ENCODE measurements at regions not wholly inside any gene's neighbourhood (a gene's known extent, or its start where the extent isn't known, plus 50 kb on each side); places are given as distances from the start of the nearest gene placed in this dataset.

DNA sequence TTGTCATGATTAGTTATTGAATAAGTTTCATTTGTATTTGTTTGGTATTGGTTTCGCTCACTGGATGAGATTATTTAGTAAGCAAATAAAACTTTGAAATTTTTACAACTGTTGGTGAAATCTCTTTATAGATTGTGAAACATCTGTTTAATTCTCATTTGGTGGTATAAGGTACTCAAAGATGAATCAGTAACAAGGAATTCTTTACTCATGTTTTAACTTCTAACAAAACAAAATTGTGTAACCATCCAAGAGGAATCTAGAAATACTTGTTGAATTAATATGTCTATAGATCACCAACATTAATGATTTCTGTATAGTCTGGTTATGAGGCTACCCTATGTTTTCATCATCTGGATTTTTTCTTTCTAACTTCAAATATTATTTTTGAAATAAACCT, 62.8 kb upstream of the USP25 start:
- no peaks in the 10 kb centered on the region for H3K36me3 ChIP-seq (ENCODE audit: insufficient read depth)
- no peak for DNase-seq (ENCODE audit: low spot score)
- ATAC-seq, result no peak
- Mint-ChIP-seq H3K36me3 (ENCODE audit: low read depth) (no peaks in the 10 kb centered on the region), H3K27ac (no peak overlapping the region), H3K27me3 (ENCODE audit: insufficient read depth, low read depth, poor library complexity) (no peaks in the 10 kb centered on the region), H3K4me1 (no peaks in the 10 kb centered on the region), H3K4me3 (no peak overlapping the region), H3K9me3 (no peaks in the 10 kb centered on the region)
- H3K4me1 ChIP-seq (ENCODE audit: insufficient read depth), result no peaks in the 10 kb centered on the region
- no peaks in the 10 kb centered on the region for H4K20me1 ChIP-seq (replicated peaks; ENCODE audit: insufficient read depth)
- H3K4me2 ChIP-seq, result no peak overlapping the region
- no peaks in the 10 kb centered on the region for H3K79me2 ChIP-seq (replicated peaks; ENCODE audit: insufficient read depth)
- no peak overlapping the region for H2AFZ ChIP-seq
- no peaks in the 10 kb centered on the region for H3F3A ChIP-seq (replicated peaks; ENCODE audit: low read depth)
- no peak overlapping the region for H3K27ac ChIP-seq (ENCODE audit: low read depth)
- H3K4me3 ChIP-seq, result no peak overlapping the region
- TF ChIP-seq, protein P1, sequence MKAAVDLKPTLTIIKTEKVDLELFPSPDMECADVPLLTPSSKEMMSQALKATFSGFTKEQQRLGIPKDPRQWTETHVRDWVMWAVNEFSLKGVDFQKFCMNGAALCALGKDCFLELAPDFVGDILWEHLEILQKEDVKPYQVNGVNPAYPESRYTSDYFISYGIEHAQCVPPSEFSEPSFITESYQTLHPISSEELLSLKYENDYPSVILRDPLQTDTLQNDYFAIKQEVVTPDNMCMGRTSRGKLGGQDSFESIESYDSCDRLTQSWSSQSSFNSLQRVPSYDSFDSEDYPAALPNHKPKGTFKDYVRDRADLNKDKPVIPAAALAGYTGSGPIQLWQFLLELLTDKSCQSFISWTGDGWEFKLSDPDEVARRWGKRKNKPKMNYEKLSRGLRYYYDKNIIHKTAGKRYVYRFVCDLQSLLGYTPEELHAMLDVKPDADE (IDR thresholded peaks at IDR 0.05), result no peak
- TF ChIP-seq JUNB (IDR thresholded peaks at IDR 0.05; ENCODE audit: unreplicated experiment) (no peak), ZNF331 (CRISPR knock-in tag; IDR thresholded peaks at IDR 0.05; ENCODE audit: low read depth) (no peak), NANOG (IDR thresholded peaks at IDR 0.05; ENCODE audit: borderline replicate concordance) (no peak), EZH2 (IDR thresholded peaks at IDR 0.05; ENCODE audit: low read depth, unreplicated experiment) (no peak), STAT1 (IDR thresholded peaks at IDR 0.05; ENCODE audit: unreplicated experiment) (no peak), POLR2AphosphoS5 (IDR thresholded peaks at IDR 0.05; ENCODE audit: low read depth) (no peak), ZNF114 (CRISPR knock-in tag; IDR thresholded peaks at IDR 0.05) (no peak), CREB1 (CRISPR knock-in tag; IDR thresholded peaks at IDR 0.05; ENCODE audit: low read depth) (no peak), EZH2phosphoT487 (IDR thresholded peaks at IDR 0.05; ENCODE audit: unreplicated experiment) (no peak)
- TF ChIP-seq, protein P2, sequence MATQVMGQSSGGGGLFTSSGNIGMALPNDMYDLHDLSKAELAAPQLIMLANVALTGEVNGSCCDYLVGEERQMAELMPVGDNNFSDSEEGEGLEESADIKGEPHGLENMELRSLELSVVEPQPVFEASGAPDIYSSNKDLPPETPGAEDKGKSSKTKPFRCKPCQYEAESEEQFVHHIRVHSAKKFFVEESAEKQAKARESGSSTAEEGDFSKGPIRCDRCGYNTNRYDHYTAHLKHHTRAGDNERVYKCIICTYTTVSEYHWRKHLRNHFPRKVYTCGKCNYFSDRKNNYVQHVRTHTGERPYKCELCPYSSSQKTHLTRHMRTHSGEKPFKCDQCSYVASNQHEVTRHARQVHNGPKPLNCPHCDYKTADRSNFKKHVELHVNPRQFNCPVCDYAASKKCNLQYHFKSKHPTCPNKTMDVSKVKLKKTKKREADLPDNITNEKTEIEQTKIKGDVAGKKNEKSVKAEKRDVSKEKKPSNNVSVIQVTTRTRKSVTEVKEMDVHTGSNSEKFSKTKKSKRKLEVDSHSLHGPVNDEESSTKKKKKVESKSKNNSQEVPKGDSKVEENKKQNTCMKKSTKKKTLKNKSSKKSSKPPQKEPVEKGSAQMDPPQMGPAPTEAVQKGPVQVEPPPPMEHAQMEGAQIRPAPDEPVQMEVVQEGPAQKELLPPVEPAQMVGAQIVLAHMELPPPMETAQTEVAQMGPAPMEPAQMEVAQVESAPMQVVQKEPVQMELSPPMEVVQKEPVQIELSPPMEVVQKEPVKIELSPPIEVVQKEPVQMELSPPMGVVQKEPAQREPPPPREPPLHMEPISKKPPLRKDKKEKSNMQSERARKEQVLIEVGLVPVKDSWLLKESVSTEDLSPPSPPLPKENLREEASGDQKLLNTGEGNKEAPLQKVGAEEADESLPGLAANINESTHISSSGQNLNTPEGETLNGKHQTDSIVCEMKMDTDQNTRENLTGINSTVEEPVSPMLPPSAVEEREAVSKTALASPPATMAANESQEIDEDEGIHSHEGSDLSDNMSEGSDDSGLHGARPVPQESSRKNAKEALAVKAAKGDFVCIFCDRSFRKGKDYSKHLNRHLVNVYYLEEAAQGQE (IDR thresholded peaks at IDR 0.05; ENCODE audit: unreplicated experiment), result no peak
- TF ChIP-seq, protein P3, sequence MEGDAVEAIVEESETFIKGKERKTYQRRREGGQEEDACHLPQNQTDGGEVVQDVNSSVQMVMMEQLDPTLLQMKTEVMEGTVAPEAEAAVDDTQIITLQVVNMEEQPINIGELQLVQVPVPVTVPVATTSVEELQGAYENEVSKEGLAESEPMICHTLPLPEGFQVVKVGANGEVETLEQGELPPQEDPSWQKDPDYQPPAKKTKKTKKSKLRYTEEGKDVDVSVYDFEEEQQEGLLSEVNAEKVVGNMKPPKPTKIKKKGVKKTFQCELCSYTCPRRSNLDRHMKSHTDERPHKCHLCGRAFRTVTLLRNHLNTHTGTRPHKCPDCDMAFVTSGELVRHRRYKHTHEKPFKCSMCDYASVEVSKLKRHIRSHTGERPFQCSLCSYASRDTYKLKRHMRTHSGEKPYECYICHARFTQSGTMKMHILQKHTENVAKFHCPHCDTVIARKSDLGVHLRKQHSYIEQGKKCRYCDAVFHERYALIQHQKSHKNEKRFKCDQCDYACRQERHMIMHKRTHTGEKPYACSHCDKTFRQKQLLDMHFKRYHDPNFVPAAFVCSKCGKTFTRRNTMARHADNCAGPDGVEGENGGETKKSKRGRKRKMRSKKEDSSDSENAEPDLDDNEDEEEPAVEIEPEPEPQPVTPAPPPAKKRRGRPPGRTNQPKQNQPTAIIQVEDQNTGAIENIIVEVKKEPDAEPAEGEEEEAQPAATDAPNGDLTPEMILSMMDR (conservative IDR thresholded peaks at IDR 0.05; ENCODE audit: low read depth in 2 of 2), result no peak
- TF ChIP-seq, protein P4, sequence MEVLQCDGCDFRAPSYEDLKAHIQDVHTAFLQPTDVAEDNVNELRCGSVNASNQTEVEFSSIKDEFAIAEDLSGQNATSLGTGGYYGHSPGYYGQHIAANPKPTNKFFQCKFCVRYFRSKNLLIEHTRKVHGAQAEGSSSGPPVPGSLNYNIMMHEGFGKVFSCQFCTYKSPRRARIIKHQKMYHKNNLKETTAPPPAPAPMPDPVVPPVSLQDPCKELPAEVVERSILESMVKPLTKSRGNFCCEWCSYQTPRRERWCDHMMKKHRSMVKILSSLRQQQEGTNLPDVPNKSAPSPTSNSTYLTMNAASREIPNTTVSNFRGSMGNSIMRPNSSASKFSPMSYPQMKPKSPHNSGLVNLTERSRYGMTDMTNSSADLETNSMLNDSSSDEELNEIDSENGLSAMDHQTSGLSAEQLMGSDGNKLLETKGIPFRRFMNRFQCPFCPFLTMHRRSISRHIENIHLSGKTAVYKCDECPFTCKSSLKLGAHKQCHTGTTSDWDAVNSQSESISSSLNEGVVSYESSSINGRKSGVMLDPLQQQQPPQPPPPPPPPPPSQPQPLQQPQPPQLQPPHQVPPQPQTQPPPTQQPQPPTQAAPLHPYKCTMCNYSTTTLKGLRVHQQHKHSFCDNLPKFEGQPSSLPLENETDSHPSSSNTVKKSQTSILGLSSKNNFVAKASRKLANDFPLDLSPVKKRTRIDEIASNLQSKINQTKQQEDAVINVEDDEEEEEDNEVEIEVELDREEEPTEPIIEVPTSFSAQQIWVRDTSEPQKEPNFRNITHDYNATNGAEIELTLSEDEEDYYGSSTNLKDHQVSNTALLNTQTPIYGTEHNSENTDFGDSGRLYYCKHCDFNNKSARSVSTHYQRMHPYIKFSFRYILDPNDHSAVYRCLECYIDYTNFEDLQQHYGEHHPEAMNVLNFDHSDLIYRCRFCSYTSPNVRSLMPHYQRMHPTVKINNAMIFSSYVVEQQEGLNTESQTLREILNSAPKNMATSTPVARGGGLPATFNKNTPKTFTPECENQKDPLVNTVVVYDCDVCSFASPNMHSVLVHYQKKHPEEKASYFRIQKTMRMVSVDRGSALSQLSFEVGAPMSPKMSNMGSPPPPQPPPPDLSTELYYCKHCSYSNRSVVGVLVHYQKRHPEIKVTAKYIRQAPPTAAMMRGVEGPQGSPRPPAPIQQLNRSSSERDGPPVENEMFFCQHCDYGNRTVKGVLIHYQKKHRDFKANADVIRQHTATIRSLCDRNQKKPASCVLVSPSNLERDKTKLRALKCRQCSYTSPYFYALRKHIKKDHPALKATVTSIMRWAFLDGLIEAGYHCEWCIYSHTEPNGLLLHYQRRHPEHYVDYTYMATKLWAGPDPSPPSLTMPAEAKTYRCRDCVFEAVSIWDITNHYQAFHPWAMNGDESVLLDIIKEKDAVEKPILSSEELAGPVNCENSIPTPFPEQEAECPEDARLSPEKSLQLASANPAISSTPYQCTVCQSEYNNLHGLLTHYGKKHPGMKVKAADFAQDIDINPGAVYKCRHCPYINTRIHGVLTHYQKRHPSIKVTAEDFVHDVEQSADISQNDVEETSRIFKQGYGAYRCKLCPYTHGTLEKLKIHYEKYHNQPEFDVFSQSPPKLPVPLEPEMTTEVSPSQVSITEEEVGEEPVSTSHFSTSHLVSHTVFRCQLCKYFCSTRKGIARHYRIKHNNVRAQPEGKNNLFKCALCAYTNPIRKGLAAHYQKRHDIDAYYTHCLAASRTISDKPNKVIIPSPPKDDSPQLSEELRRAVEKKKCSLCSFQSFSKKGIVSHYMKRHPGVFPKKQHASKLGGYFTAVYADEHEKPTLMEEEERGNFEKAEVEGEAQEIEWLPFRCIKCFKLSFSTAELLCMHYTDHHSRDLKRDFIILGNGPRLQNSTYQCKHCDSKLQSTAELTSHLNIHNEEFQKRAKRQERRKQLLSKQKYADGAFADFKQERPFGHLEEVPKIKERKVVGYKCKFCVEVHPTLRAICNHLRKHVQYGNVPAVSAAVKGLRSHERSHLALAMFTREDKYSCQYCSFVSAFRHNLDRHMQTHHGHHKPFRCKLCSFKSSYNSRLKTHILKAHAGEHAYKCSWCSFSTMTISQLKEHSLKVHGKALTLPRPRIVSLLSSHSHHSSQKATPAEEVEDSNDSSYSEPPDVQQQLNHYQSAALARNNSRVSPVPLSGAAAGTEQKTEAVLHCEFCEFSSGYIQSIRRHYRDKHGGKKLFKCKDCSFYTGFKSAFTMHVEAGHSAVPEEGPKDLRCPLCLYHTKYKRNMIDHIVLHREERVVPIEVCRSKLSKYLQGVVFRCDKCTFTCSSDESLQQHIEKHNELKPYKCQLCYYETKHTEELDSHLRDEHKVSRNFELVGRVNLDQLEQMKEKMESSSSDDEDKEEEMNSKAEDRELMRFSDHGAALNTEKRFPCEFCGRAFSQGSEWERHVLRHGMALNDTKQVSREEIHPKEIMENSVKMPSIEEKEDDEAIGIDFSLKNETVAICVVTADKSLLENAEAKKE (CRISPR knock-in tag; IDR thresholded peaks at IDR 0.05), result no peak
- H3K9me2 ChIP-seq (ENCODE audit: insufficient read depth), result 0 out of 2 replicates have a peak, but pooled peaks cover 3% of the 10 kb centered on the region
- H3K27me3 ChIP-seq (ENCODE audit: insufficient read depth), result no peaks in the 10 kb centered on the region

Measured in GM23338 (cell line).